ENCODE measurements at regions not wholly inside any gene's neighbourhood (a gene's known extent, or its start where the extent isn't known, plus 50 kb on each side); places are given as distances from the start of the nearest gene placed in this dataset.

- TF ChIP-seq POLR2A (IDR thresholded peaks at IDR 0.05) (no peak), CTCF (IDR thresholded peaks at IDR 0.05) (no peak)
Measured at GRCh38 chr2:35081622-35082015, 1274.0 kb upstream of the CRIM1 start.

All from tibial nerve (tissue), 3 donors.